ENCODE measurements at regions not wholly inside any gene's neighbourhood (a gene's known extent, or its start where the extent isn't known, plus 50 kb on each side); places are given as distances from the start of the nearest gene placed in this dataset.

DNA sequence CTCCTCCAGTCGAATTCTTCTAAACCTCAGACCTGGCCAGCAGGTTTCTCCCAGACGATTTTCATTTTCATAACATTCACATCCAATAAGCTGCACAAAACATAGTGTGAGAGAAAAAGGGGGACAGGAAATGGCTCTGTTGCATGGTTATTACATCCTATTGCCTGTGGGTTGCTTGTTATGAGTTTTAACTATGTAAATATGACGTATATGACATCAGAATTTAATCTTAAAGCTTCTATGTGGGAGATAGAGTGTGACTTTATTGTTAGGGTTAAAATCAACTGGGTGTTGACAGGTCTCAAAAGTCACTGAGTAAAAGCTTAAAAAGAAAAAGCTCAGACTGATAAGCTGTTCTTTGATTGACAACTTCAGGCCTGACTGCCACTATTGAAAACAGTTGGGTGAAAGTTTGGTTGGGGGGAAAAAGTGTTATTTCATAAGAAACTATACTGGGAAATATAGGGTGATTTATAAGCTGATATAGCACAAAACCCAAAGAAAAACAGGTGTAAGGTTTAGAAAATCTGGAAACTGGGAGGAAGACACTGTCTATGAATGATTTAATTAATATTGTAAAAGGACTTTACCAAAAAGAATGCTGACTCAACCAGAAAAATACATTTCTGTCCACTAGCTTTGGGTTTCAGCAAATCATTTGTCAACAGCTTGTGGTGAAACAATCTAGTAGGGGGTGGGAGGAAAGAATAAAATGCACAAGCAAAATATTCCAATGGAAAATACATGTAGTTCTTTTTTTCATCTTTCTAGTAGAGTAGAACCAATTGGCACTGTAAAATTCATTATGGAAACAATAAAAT lies 134.1 kb upstream of the CEP162 start:
- TF ChIP-seq POLR2A (IDR thresholded peaks at IDR 0.05; ENCODE audit: low read depth, low read length) (no peak), POLR2AphosphoS5 (IDR thresholded peaks at IDR 0.05; ENCODE audit: low read depth, low read length) (no peak), TAF1 (IDR thresholded peaks at IDR 0.05; ENCODE audit: borderline replicate concordance, low read depth, low read length) (no peak)
